ENCODE measurements at regions not wholly inside any gene's neighbourhood (a gene's known extent, or its start where the extent isn't known, plus 50 kb on each side); places are given as distances from the start of the nearest gene placed in this dataset.
"Not testable (repeated sequence)": the region's sequence is repeated elsewhere in the genome, so short reads cannot be mapped to it uniquely, and the experiment has no call there.

GRCh38 chr11:82191695-82192094 lies 542.0 kb downstream of the FAM181B start:
- DNase-seq: no peak

- DNase-seq: no peak
Observed at GRCh38 chr11:82185925-82186324, 547.7 kb downstream of the FAM181B start.

- DNase-seq: no peak
Observed at GRCh38 chr11:82184966-82185365, 548.7 kb downstream of the FAM181B start.

GRCh38 chr11:82183346-82183745 lies 550.3 kb downstream of the FAM181B start:
- no peak for DNase-seq

- not testable (repeated sequence) for DNase-seq
Observed at GRCh38 chr11:82182697-82183096, 551.0 kb downstream of the FAM181B start.

GRCh38 chr11:82181796-82182195 lies 551.9 kb downstream of the FAM181B start:
- not testable (repeated sequence) for DNase-seq

GRCh38 chr11:82176945-82177344 lies 556.7 kb downstream of the FAM181B start:
- no peak for DNase-seq

GRCh38 chr11:82176365-82176764 lies 557.3 kb downstream of the FAM181B start:
- no peak for DNase-seq

GRCh38 chr11:82174610-82175009 lies 559.1 kb downstream of the FAM181B start:
- DNase-seq: no peak

GRCh38 chr11:82146789-82147188 lies 586.9 kb downstream of the FAM181B start:
- no peak for DNase-seq

GRCh38 chr11:82118946-82119345 lies 614.7 kb downstream of the FAM181B start:
- DNase-seq: no peak

- no peak for DNase-seq
Observed at GRCh38 chr11:82117362-82117761, 616.3 kb downstream of the FAM181B start.

GRCh38 chr11:82105331-82105998 lies 628.2 kb downstream of the FAM181B start:
- DNase-seq: no peak

GRCh38 chr11:82092904-82093303 lies 640.8 kb downstream of the FAM181B start:
- no peak for DNase-seq

- DNase-seq: no peak
Observed at GRCh38 chr11:82089426-82089825, 644.2 kb downstream of the FAM181B start.

- no peak for DNase-seq
Observed at GRCh38 chr11:82085493-82085892, 648.2 kb downstream of the FAM181B start.

GRCh38 chr11:82082976-82083375 lies 650.7 kb downstream of the FAM181B start:
- DNase-seq: no peak

GRCh38 chr11:82080160-82080559 lies 653.5 kb downstream of the FAM181B start:
- peak; percentile 78 for DNase-seq

GRCh38 chr11:82076126-82076525 lies 657.5 kb downstream of the FAM181B start:
- no peak for DNase-seq

GRCh38 chr11:82059505-82059904 lies 674.2 kb downstream of the FAM181B start:
- DNase-seq: no peak

GRCh38 chr11:82056450-82056849 lies 677.2 kb downstream of the FAM181B start:
- no peak for DNase-seq

GRCh38 chr11:82049199-82049598 lies 684.5 kb downstream of the FAM181B start:
- DNase-seq: no peak

GRCh38 chr11:82047200-82047599 lies 686.5 kb downstream of the FAM181B start:
- DNase-seq: no peak

- peak; percentile 76 for DNase-seq
Observed at GRCh38 chr11:82046778-82047177, 686.9 kb downstream of the FAM181B start.

GRCh38 chr11:82045748-82046457 lies 687.8 kb downstream of the FAM181B start:
- peak; percentile 27 for DNase-seq

Measured in fibroblast of skin of right biceps (primary cell).